Chondrocyte (in vitro differentiated cells): ENCODE measurements at regions not wholly inside any gene's neighbourhood (a gene's known extent, or its start where the extent isn't known, plus 50 kb on each side); places are given as distances from the start of the nearest gene placed in this dataset.

ENCODE experiments used
- DNase-seq: peaks from one replicate; pipeline ENCODE4 v3.0.0; 2021; ENCODE audit warnings: mixed read lengths, low spot score
- H3K27ac Mint-ChIP-seq: one replicate; pipeline ENCODE4 v1.8.0; 2021; ENCODE audit warnings: mild to moderate bottlenecking, moderate library complexity, mixed read lengths; ENCODE audit not compliant: unreplicated experiment
- H3K27me3 Mint-ChIP-seq: 2 replicates; pipeline ENCODE4 v1.8.0; 2021; ENCODE audit warnings: low read depth, mixed read lengths
- H3K36me3 Mint-ChIP-seq: 2 replicates; pipeline ENCODE4 v1.8.0; 2021; ENCODE audit warnings: low read depth, mixed read lengths
- H3K4me1 Mint-ChIP-seq: 2 replicates; pipeline ENCODE4 v1.8.0; 2021; ENCODE audit warnings: low read depth, mild to moderate bottlenecking, mixed read lengths
- H3K4me3 Mint-ChIP-seq: one replicate; pipeline ENCODE4 v1.8.0; 2021; ENCODE audit warnings: mild to moderate bottlenecking, moderate library complexity, mixed read lengths; ENCODE audit not compliant: unreplicated experiment
- H3K9me3 Mint-ChIP-seq: 2 replicates; pipeline ENCODE4 v1.8.0; 2021; ENCODE audit warnings: low read depth, mixed read lengths
- CTCF ChIP-seq: fragments of 200-600 bp; sonication (generic); IDR thresholded peaks from 2 replicates; pipeline ENCODE4 v1.5.0; 2021; ENCODE audit warnings: antibody characterized with exemption, mild to moderate bottlenecking, moderate library complexity

- no peak for TF ChIP-seq CTCF
- Mint-ChIP-seq H3K27ac (no peak overlapping the region), H3K27me3 (peaks cover 3% of the 10 kb centered on the region), H3K4me1 (no peaks in the 10 kb centered on the region), H3K9me3 (peaks cover 6% of the 10 kb centered on the region), H3K36me3 (no peaks in the 10 kb centered on the region), H3K4me3 (no peak overlapping the region)
- no peak for DNase-seq
These were observed 311.0 kb downstream of the NSG2 start for GRCh38 chr5:174356536-174356935.

- Mint-ChIP-seq H3K27me3 (no peaks in the 10 kb centered on the region), H3K4me3 (no peak overlapping the region), H3K27ac (no peak overlapping the region), H3K36me3 (peaks cover 2% of the 10 kb centered on the region), H3K9me3 (peaks cover 19% of the 10 kb centered on the region), H3K4me1 (no peaks in the 10 kb centered on the region)
- DNase-seq: no peak
- no peak for TF ChIP-seq CTCF
These were observed 312.8 kb downstream of the NSG2 start for GRCh38 chr5:174358276-174358675.

- Mint-ChIP-seq H3K4me3 (no peak overlapping the region), H3K27me3 (no peaks in the 10 kb centered on the region), H3K4me1 (no peaks in the 10 kb centered on the region), H3K36me3 (peaks cover 2% of the 10 kb centered on the region), H3K9me3 (peaks cover 19% of the 10 kb centered on the region), H3K27ac (no peak overlapping the region)
- TF ChIP-seq CTCF: no peak
- DNase-seq: no peak
These were observed 313.6 kb downstream of the NSG2 start for GRCh38 chr5:174359071-174359470.

GRCh38 chr5:174362514-174362913, 317.0 kb downstream of the NSG2 start:
- Mint-ChIP-seq H3K27ac (no peak overlapping the region), H3K4me3 (no peak overlapping the region), H3K27me3 (no peaks in the 10 kb centered on the region), H3K9me3 (peaks cover 13% of the 10 kb centered on the region), H3K4me1 (no peaks in the 10 kb centered on the region), H3K36me3 (peaks cover 2% of the 10 kb centered on the region)
- DNase-seq: no peak
- no peak for TF ChIP-seq CTCF

GRCh38 chr5:174363934-174364333, 318.4 kb downstream of the NSG2 start:
- TF ChIP-seq CTCF: no peak
- Mint-ChIP-seq H3K4me1 (no peaks in the 10 kb centered on the region), H3K4me3 (no peak overlapping the region), H3K9me3 (peaks cover 13% of the 10 kb centered on the region), H3K27ac (no peak overlapping the region), H3K36me3 (peaks cover 2% of the 10 kb centered on the region), H3K27me3 (no peaks in the 10 kb centered on the region)
- no peak for DNase-seq
